HG02943 (cell line): ENCODE measurements at regions not wholly inside any gene's neighbourhood (a gene's known extent, or its start where the extent isn't known, plus 50 kb on each side); places are given as distances from the start of the nearest gene placed in this dataset.
"Not testable (repeated sequence)": the region's sequence is repeated elsewhere in the genome, so short reads cannot be mapped to it uniquely, and the experiment has no call there.

Experiments
- ATAC-seq: cut with Tn5 transposase; IDR thresholded peaks from one replicate; pipeline ENCODE4 v1.9.1; 2021; ENCODE audit warnings: mild to moderate bottlenecking, low read depth, moderate library complexity; ENCODE audit not compliant: unreplicated experiment

DNA sequence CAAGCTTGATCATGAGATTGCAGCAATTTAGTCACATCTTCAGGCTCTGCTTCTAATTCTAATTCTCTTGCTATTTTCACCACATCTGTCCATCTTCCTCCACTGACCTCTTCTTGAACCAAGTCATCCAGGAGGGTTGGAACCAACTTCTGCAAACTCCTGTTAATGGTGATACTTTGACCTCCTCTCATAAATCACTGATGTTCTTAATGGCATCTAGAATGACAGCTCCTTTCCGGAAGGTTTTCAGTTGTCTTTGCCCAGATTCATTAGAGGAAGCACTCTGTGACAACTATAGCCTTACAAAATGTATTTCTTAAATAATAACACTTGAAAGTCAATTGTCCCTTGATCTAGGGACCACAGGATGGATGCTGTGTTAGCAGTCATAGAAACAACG is 136.2 kb downstream of the IGLL1 start:
- ATAC-seq, result not testable (repeated sequence)

GRCh38 chr22:23439581-23439980 is 140.5 kb downstream of the IGLL1 start:
- ATAC-seq, result not testable (repeated sequence)

DNA sequence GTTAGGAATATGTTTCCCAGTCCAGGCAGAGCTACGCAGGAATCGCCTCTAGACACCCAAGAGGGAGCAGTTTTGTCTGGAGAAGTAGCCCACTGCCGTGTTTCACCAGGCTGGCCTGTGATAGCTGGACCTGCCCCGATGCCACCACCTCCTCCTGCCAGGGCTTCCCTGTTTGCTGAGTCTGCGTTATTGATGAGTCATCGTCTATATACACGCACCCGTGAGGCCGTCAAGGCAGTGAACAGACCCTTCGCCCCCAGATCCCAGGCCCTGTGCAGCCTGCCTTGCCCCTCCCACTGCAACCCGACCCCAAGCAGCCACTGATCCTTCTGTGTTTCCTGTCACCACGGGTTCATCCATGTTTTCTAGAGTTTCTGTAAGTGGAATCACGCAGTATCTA is 141.9 kb downstream of the IGLL1 start:
- no peak for ATAC-seq

DNA sequence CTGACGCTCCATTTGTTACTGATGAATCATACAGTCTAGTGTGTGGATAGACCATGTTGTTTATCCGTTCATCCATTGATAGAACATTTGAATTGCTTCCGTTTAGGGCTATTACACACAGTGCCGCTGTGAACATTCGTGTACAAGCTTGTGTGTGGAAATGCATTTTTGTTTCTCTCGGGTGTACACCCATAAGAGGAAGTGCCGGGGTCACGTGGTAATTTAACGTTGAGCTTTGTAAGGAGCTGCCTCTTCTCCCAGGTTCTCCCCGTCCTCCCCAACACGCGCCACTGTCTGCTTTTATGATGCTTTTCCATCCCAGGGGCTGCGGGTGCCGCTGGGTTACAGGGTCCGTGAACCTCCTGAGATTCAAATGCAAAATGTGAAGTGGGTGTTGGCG is 142.3 kb downstream of the IGLL1 start:
- no peak for ATAC-seq

DNA sequence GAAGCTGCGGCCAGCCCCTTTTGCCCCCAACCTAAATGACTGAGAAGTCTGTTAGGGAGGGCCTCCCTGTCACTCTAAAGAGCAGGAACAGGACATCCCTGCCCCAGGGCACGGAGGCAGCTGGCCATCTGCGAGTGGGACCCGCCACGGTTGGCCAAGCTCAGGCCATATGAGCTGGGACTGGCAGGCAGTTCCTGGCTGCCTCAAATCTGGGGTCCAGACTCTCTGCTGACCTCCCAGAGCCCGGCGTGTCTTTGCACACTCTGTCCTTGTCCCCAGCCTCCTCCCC is 143.0 kb downstream of the IGLL1 start:
- ATAC-seq, result not testable (repeated sequence)

- not testable (repeated sequence) for ATAC-seq
Measured at GRCh38 chr22:23436354-23437106, 143.6 kb downstream of the IGLL1 start.

DNA sequence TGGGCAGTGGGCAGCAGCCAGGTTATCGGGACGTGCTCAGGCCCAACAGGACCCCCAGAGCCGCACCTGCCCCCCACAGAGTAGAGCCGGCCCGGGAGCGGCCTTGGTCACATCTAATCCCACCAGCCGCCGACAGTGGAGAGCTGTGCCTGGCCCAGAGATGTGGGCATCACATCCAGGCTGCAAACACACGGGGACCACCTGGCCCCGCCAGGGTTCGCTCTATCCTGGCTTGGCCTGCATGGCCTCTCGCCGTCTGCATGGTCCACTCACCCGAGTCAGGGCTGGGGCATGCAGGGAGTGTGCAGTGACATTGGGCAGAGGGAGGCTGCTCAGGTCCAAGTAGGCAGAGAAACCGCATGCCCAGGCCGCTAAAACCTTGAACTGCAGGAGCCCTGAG is 144.9 kb downstream of the IGLL1 start:
- not testable (repeated sequence) for ATAC-seq

DNA sequence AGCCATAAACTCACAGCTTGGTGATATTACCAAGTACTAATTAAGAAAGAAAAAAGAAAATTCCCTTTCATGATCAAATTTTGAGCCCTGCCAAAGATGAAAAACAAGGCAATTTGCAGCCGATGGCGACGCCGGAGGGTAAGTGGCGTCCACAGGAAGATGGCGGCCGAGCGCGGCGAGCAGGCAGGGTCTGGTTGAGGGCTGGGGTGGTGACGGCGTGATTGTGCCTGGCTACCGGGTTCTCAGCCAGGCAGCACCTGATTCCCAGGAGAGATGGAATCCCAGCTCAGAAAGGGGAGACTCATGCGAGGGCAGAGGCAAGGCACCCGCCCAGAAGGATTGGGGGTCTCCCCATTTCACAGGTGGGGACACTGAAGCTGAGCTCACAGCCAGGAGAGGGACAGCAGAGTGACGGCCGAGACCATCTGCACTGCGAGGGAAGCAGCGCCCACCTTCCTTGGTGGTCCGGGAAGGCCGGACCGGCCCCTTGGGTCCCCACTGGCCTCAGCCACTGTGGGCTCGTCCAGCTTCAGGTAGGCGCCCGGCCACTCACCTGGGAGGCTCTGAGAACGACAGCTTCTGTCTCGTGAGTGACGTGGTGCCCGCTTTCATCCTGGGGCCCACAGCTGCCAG is 145.8 kb downstream of the IGLL1 start:
- ATAC-seq, result not testable (repeated sequence)

DNA sequence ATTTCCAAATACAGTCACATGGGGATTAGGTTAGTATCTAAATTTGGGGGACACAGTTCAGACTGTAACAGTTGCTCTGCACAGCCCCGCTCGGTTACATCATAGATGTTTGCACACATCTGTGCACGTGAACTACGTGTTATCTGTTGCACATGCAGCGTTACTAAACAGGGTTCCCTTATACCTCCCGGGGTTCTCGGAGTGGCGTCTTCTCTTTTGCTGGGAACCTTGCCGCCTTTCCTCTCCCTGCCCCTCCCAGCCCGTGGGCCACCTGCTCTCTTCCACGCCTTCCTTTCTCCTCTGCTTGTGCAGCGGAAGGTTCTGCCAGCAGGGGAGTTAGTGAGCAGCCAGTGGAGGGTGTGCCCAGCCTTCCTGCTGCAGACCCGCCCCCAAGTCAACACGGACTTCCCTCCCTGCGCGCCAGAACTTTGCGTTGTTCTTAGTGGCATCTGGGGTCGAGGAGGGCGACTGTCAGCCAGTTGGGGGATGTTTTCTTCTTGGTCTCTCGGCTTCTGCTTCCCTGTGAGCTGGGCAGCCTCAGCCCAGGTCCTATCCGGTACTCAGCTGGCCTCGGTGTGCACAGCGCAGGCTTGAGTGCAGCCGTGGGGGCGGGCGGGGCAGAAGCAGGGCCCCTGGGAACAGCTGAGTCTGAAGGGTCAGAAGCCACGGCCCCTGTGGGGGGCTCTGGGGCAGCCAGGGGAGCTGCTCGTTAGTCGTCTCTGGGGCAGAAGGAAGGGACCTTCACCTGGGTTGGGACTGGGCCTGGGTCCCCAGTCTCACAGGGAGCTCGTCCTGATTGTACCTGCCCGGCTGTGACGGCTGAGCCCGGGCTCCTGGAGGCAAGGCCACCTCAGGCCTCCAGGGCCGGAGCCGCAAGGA is 146.7 kb downstream of the IGLL1 start:
- ATAC-seq, result not testable (repeated sequence)

DNA sequence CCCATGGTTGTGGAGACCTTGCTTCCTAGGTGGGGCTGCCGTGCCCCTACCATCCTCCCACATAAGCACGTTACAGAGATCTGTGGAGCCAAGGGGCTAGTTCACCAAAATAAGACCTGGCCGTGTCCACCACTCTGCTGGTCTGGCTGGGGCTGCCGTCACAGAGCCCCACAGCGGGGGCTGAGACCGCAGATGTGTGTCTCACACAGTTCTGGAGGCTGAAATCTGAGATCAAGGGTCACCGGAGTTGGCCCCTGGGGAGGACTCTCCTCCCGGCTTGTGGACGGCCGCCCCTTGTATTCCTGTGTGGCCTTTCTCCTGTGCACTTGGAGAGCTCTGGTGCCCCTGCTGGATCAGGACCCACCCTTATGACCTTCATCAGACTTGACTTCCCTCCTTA is 147.4 kb downstream of the IGLL1 start:
- not testable (repeated sequence) for ATAC-seq

- no peak for ATAC-seq
Measured at GRCh38 chr22:23431337-23432072, 148.6 kb downstream of the IGLL1 start.

- not testable (repeated sequence) for ATAC-seq
Measured at GRCh38 chr22:23424551-23425068, 155.5 kb downstream of the IGLL1 start.

GRCh38 chr22:23424031-23424430 is 156.1 kb downstream of the IGLL1 start:
- ATAC-seq, result no peak

DNA sequence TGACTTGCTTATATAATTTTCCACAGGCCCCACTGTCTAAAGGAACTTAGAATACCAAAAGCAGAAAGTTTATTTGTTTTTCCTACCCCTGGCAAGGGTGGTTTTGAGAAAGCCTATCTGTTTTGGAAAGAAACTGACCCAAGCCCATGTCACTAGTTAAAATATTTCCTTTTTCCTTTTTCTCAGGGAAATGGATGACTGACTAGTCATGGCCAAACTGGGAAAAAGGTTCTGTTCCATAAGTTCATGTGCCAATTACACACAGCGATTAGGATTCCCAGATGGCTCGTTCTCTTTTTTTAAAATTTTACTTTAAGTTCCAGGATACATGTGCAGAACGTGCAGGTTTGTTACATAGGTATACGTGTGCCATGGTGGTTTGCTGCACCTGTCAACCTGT is 157.8 kb downstream of the IGLL1 start:
- ATAC-seq, result not testable (repeated sequence)

- not testable (repeated sequence) for ATAC-seq
Measured at GRCh38 chr22:23421300-23421699, 158.8 kb downstream of the IGLL1 start.

DNA sequence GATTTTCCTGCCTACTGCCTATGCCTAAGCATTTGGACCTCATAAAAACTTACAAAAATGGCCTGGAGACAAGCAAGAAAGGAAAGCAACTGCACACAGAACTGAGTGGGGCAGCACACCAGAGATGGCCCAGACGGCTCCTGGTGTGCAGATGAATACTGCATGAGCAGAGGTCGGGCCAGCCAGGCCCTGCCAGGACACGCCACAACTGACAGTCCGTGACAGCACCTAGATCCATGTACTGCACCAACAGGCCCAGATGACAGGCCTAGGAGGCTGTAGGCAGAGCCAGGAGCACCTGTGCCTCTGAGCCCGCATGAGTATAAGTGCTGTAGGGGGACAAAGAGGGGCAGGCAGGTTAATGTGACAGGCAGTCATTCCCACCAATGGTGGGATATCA is 160.2 kb downstream of the IGLL1 start:
- no peak for ATAC-seq

DNA sequence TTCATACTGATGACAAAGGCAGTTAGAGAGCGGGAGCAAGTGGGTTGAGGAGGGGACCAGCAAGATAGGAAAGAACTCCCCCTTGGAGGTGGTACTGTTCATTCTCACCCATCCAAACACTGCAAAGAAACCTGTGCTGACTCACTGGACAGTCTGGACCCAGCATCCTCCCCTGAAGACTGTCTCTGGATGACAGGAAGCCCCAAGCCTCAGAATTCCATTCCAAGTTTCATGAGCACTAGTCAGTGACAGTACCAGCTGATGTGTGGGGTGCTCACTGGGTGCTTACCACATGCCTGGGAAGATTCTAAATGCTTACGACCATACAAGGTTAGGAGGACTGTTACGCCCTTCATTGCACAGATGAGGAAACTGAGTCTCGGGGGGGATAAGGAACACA is 160.9 kb downstream of the IGLL1 start:
- ATAC-seq, result no peak

DNA sequence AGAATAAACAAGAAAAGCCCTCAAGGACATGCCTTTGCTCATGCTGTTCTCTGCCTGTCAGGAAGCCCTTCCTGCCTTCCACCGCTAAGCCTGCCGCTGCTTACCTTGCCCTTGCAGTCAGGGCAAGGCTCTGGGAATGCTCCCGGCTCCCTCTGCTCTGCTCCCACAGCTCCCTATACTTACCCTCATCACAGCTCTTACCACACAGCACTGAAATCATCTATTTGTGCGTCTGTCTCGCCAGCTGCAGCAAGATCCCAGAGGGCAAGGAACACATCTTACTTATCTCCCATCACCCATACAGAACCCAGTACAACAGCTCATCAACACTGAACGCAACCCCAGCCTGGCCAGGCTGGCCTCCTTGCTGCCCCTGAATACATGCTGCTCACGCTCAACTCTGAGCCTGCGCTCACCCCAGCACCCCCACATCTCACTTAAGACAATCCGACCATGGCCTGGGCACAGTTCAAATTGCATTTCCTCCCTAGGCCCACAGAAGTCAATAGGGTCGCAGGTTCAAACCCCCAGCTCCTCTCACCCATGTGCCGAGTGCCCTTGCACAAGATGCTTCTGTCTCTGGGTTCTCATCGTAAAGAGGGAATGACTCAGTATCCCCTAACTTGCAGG is 161.8 kb downstream of the IGLL1 start:
- ATAC-seq, result no peak

GRCh38 chr22:23417327-23417726 is 162.8 kb downstream of the IGLL1 start:
- not testable (repeated sequence) for ATAC-seq

DNA sequence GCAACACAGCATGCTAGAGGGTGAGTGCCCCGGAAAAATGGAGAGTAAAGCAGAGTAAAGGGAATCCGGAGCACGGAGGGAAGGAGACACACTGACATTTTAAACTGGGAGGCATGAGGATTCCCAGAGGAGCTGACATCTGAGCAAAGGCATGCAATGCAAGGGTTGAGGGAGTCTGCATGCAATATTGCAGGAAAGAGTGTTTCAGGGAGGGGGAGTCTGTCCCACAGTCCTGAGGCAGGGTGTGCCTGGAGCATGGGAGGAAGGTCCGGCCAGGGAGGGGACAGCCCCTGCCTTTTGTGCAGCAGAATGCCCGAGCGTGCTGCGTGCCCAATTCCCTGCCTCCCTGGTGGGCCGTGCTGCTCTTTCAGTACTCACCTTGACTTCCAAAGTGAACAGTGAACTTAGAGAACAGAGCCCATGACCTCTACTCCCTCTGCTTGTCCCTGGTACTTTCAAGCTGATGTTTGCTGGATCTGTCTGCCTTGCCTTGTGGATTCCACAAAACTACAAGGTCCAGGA is 163.9 kb downstream of the IGLL1 start:
- ATAC-seq, result not testable (repeated sequence)
